ENCODE measurements at regions not wholly inside any gene's neighbourhood (a gene's known extent, or its start where the extent isn't known, plus 50 kb on each side); places are given as distances from the start of the nearest gene placed in this dataset.

GRCh38 chr21:15932726-15933125, 202.9 kb downstream of the USP25 start:
- TF ChIP-seq CTCF (conservative IDR thresholded peaks at IDR 0.05; ENCODE audit: low read depth, low read length) (no peak), EZH2 (IDR thresholded peaks at IDR 0.05; ENCODE audit: borderline replicate concordance, low read depth, low read length, poor library complexity, severe bottlenecking) (no peak)
- ChIA-PET POLR2A (ENCODE audit: low non-redundant PET) (no interaction called here), CTCF (no interaction called here)
- no peaks in the 10 kb centered on the region for H3K9me3 ChIP-seq (ENCODE audit: low read depth, low read length, poor library complexity, severe bottlenecking)
- no peak overlapping the region for H3K27ac ChIP-seq (ENCODE audit: low read depth, low read length, poor library complexity, severe bottlenecking)
- H3K36me3 ChIP-seq (ENCODE audit: insufficient read depth, low read length, poor library complexity, severe bottlenecking): no peaks in the 10 kb centered on the region
- intact Hi-C loops (cut with micrococcal nuclease; ENCODE audit: unreplicated experiment): no loop called here
- no peaks in the 10 kb centered on the region for H3K27me3 ChIP-seq (replicated peaks; ENCODE audit: insufficient read depth, low read depth, low read length, poor library complexity)
- DNase-seq (ENCODE audit: low spot score): no peak
- no peaks in the 10 kb centered on the region for H3K4me1 ChIP-seq (ENCODE audit: insufficient read depth, low read length, poor library complexity, severe bottlenecking)
- H3K4me3 ChIP-seq (ENCODE audit: low read depth, low read length, poor library complexity, severe bottlenecking): no peak overlapping the region
- BruUV-seq (replicated peaks): no TSS peak

- Histone ChIP-seq H3K27ac (ENCODE audit: low read depth, low read length, poor library complexity, severe bottlenecking) (no peak overlapping the region), H3K27me3 (replicated peaks; ENCODE audit: insufficient read depth, low read depth, low read length, poor library complexity) (no peaks in the 10 kb centered on the region), H3K4me3 (ENCODE audit: low read depth, low read length, poor library complexity, severe bottlenecking) (no peak overlapping the region), H3K4me1 (ENCODE audit: insufficient read depth, low read length, poor library complexity, severe bottlenecking) (no peaks in the 10 kb centered on the region), H3K36me3 (ENCODE audit: insufficient read depth, low read length, poor library complexity, severe bottlenecking) (no peaks in the 10 kb centered on the region), H3K9me3 (ENCODE audit: low read depth, low read length, poor library complexity, severe bottlenecking) (no peaks in the 10 kb centered on the region)
- CTCF ChIA-PET: no interaction called here
- POLR2A ChIA-PET (ENCODE audit: low non-redundant PET): no interaction called here
- no TSS peak for BruUV-seq (replicated peaks)
- no peak for DNase-seq (ENCODE audit: low spot score)
- intact Hi-C loops (cut with micrococcal nuclease; ENCODE audit: unreplicated experiment): no loop called here
- TF ChIP-seq EZH2 (IDR thresholded peaks at IDR 0.05; ENCODE audit: borderline replicate concordance, low read depth, low read length, poor library complexity, severe bottlenecking) (no peak), CTCF (conservative IDR thresholded peaks at IDR 0.05; ENCODE audit: low read depth, low read length) (no peak)
Observed at GRCh38 chr21:15935530-15935929, 205.7 kb downstream of the USP25 start.

GRCh38 chr21:15943009-15943666, 213.4 kb downstream of the USP25 start:
- Histone ChIP-seq H3K9me3 (ENCODE audit: low read depth, low read length, poor library complexity, severe bottlenecking) (no peaks in the 10 kb centered on the region), H3K4me3 (ENCODE audit: low read depth, low read length, poor library complexity, severe bottlenecking) (no peak overlapping the region), H3K27ac (ENCODE audit: low read depth, low read length, poor library complexity, severe bottlenecking) (no peak overlapping the region), H3K4me1 (ENCODE audit: insufficient read depth, low read length, poor library complexity, severe bottlenecking) (no peaks in the 10 kb centered on the region), H3K36me3 (ENCODE audit: insufficient read depth, low read length, poor library complexity, severe bottlenecking) (no peaks in the 10 kb centered on the region), H3K27me3 (replicated peaks; ENCODE audit: insufficient read depth, low read depth, low read length, poor library complexity) (no peaks in the 10 kb centered on the region)
- no peak for DNase-seq (ENCODE audit: low spot score)
- BruUV-seq (replicated peaks): no TSS peak
- no peak for TF ChIP-seq CTCF (conservative IDR thresholded peaks at IDR 0.05; ENCODE audit: low read depth, low read length)
- no peak for TF ChIP-seq EZH2 (IDR thresholded peaks at IDR 0.05; ENCODE audit: borderline replicate concordance, low read depth, low read length, poor library complexity, severe bottlenecking)
- ChIA-PET POLR2A (ENCODE audit: low non-redundant PET) (no interaction called here), CTCF (interaction anchor here (0.7 kb wide), 1 partner anchor 67 kb away, joined by 5 read pairs; no protein-coding TSS in a partner anchor)
- intact Hi-C loops (cut with micrococcal nuclease; ENCODE audit: unreplicated experiment): no loop called here

Data from A673 (cell line).